ENCODE measurements at regions not wholly inside any gene's neighbourhood (a gene's known extent, or its start where the extent isn't known, plus 50 kb on each side); places are given as distances from the start of the nearest gene placed in this dataset.

- no peak for TF ChIP-seq REST (IDR thresholded peaks at IDR 0.05; ENCODE audit: low read depth)
- TF ChIP-seq EZH2 (IDR thresholded peaks at IDR 0.05): no peak
- TF ChIP-seq POLR2A (IDR thresholded peaks at IDR 0.05; ENCODE audit: borderline replicate concordance, extremely low read depth, insufficient read depth, insufficient read length): no peak
- no peak for TF ChIP-seq CTCF (IDR thresholded peaks at IDR 0.05 in 2 of 3, conservative IDR thresholded peaks at IDR 0.05 in 1 of 3; ENCODE audit: borderline replicate concordance in 1 of 3, insufficient read depth in 1 of 3, low read depth in 2 of 3, low read length in 2 of 3)
- TF ChIP-seq MAX (IDR thresholded peaks at IDR 0.05): no peak
These were observed 75.6 kb downstream of the NPY1R start for GRCh38 chr4:163256680-163257343.

Measured in HCT116 (cell line).